NCI-H2107 (cell line): ENCODE measurements at regions not wholly inside any gene's neighbourhood (a gene's known extent, or its start where the extent isn't known, plus 50 kb on each side); places are given as distances from the start of the nearest gene placed in this dataset.
"Not testable (repeated sequence)": the region's sequence is repeated elsewhere in the genome, so short reads cannot be mapped to it uniquely, and the experiment has no call there.

Experiments used
- DNase-seq: peaks from one replicate; lab custom pipeline; 2025; lab: John Stamatoyannopoulos, UW

DNA sequence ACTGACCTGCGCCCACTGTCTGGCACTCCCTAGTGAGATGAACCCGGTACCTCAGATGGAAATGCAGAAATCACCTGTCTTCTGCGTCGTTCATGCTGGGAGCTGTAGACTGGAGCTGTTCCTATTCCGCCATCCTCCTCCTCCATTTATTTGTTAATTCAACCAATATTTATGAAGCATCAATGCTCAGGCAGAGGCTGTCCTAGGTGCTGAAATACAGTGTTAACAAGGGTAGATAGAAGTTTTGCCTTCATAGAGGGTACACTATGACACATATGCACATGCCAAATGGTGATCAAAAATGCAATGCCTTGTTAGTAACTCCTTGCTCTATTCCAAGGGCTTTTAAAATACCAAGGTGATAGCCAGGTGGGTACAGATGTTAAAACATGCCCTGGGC lies 166.0 kb upstream of the CCL2 start:
- DNase-seq = not testable (repeated sequence)

DNA sequence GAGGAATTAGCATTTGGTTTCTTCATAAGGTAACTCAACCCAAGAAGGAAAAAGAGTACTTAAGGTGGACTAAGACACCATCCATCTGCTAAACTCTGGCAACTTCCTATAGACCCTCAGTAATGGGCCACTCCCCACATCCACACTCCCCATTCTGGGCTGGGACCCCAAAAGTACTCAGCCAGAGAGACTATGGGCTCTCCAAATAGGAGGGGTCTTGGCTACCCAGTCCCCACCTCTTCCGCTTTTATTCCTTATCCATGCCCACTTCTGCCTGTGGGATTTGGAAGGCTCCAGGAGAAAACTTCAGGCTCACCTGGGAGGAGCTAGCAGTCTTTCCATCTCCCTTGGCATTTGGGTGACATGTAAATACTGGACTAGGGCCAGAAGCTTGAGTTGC lies 164.5 kb upstream of the CCL2 start:
- DNase-seq = no peak

DNA sequence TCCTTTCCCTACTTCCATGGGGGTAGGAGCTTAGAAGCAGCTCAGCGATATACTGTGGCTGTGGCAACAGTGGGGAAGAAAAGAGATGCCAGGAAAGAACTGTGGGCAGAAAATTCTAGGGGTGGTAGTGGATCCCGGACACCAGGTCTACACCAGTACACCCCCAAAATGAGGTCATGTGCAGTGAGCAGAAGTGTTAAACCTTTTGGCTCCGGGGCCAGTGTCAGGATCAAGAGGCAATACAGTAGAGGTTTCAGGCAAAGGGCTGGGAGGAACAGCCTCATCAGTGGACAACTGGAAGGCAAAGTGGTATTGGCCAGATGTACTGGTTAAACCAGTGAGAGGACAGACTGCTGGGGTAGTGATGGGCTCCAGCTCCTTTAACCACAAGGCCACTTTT lies 163.1 kb upstream of the CCL2 start:
- DNase-seq = no peak

DNA sequence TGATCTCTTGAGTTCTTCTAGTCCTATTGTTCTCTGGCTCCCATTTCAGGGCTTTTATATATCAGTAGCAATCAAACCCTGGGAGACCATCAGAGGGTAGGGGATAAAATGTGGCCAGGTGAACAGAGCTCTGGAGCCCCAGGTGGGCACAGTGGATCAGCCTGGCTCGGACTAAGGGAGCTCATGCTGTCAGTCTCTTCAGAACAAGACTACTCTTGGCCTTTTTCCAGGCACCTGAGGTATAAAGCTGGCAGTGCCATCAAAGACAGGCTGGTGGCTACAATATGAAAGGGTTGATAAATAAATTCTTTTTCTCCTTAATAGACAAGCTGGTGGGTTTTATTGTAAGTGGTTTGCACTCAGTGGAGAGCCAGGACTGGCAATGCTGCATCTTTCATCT lies 160.0 kb upstream of the CCL2 start:
- DNase-seq = no peak

DNA sequence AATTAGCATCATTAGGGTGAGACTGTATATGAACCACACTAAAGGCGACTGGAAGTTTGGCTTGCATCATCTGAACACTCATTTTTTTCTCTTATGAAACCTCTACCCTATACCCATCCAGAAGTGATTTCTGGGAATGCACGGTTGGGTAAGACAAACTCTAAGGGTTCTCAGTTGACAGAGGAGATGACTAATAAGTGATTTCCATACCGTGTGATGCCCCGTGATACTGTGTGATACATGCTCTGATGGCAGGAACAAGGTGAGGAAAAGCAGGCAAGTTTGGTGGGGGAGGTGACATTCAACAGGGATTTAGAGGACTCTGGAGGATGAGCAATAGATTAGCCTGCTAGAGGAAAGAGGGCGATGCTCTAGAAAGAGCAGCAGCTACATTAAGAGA lies 156.4 kb upstream of the CCL2 start:
- no peak for DNase-seq

DNA sequence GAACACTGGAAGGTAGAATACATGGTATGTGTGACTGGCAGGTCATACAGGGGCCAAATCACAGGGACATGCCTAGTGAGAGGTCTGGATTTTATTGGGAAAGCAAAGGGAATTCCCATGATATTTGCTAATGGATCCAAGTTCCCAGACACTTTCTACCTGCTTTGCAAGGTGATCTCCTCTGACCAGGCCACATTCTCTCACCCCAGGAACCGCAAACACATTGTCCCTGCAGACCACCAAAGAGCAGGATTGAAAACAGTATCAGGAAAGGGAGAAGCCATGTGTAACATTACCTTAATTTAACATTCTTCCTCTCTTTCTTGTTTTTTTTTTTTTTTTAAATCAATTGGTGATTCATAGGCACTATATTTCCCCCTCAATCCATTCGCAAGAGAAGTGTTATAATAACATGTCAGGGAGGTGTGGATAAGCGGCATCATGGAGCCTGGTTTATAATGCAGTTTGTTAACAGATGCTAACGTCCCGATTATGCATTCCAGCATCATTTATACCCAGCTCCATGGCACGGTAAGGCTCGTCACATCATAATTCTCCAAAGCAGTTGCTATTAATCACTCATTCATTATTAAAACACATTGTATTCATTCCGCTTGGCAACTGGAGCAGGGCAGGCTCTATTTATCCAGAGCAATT lies 155.1 kb upstream of the CCL2 start:
- no peak for DNase-seq

DNA sequence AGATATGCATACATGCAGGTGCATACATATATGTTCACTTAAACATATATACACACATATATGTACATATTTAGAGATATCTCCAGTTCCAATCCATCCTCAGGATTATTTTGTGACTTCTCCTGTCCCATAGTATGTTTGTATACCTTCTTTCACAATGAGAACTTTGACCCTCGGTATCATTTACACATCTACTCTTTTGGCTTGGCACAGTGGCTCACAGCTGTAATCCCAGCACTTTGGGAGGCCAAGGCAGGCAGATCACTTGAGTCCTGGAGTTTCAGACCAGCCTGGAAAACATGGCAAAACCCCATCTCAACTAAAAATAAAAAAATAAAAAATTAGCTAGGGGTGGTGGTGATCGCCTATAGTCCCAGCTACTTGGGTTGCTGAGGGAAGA lies 148.1 kb upstream of the CCL2 start:
- no peak for DNase-seq

DNA sequence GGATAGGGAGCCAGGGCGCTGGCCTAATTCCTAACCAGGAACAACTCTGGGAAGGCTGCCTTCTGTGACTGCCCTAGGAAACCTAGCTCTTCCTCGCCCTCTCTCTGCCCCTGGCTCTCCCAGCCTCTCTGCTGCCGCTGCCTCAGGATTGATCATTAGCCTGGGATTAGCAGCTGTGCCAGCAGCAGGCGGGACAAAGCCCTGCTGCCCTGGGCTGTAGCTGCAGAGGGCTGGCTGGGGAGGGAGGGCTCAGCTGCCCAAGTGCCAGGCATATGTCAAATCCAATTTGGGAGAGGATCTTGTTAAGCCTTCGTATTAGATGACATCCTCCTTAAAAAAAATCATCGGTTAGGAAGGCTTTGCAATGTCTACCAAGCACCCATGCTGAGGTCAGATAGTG lies 144.8 kb upstream of the CCL2 start:
- DNase-seq = no peak

DNA sequence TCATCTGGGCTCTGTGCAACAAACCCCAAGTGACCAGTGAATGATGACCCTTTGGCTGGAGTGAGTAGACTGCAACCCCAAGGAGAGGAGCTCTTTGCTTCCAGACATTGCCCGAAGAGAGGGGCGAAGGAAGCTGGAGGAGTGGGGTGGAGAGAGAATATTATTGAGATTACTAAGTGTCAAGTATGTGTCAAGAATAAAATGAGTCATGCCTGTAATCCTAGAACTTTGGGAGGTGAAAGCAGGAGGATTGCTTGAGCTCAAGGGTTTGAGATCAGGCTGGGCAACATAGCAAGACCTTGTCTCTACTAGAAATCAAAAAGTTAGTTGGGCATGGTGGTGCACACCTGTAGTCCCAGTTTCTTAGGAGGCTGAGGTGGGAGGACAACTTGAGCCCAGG lies 142.0 kb upstream of the CCL2 start:
- DNase-seq = no peak

DNA sequence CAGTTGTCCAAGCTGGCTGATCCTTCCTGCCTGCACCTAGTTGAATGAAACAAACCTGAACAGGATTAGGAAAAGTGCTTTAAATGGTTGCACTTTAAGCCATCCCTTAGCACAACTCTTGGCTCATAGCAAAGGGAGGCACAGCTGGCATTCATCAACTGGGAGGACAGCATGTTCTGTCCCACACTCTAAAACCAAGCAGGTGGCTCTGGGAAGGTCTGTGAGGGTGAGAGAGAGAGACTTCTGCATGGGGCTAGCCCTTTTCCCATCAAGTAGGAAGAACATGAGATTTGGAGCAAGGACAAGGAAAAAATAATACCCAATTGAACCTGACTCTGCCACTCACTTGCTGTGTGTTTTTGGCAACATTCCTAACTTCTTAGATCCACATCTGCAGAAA lies 140.9 kb upstream of the CCL2 start:
- DNase-seq = no peak

DNA sequence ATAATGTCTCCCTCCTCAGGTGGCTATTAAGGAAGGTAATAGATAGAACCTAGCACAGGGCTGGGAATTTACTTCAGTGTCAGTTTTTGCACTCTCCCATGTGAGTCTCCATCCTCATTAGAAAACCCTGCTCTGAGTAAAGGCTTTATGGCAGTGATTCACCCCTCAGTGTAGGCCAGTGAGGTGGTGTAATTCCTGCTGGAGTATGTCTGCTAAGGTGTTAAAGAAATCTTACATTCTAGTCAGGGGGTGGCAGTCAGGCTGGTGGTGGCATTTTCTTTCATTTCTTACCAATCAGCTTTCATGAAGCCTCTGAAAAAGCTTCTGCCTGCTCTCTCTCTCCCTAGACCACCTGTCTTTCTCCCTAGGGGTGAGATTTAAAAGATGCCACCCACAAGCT lies 138.8 kb upstream of the CCL2 start:
- no peak for DNase-seq

DNA sequence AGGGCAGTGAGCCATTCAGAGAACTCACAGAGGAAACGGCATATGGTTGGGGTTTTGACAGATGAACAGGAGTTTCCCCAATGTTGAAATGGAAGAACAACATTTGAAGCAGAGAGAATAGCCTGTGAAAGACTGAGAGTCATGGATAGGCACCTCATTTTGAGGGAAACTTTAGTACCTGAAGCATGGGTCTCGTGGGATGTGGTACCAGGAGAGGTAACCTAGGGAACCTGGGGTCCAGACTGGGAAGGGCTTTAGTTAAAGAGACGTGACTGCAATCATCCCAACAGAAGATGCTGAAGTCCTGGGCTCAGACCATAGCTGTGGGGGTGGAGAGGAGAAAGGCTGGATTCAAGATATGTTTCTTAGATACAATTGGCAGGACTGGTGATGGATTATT lies 137.8 kb upstream of the CCL2 start:
- DNase-seq = no peak

DNA sequence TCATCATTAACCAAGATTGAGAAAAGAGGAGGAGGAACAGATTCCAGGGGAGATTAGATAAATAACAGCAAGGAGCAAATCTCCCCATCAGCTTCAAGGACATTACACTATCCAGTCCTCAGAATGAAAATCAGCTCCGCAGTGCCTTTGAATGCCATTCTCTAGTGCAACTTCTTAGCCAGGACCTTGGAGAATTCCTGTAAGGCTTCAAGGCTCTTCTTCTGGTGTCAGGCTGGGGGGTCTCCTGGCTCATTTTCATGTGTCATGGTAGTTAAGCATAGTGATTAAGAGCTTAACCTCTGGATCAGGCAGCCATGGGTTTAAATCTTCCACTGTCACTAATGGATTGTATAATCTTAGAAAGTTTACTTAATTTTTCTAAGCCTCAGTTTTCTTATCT lies 137.3 kb upstream of the CCL2 start:
- DNase-seq = no peak

DNA sequence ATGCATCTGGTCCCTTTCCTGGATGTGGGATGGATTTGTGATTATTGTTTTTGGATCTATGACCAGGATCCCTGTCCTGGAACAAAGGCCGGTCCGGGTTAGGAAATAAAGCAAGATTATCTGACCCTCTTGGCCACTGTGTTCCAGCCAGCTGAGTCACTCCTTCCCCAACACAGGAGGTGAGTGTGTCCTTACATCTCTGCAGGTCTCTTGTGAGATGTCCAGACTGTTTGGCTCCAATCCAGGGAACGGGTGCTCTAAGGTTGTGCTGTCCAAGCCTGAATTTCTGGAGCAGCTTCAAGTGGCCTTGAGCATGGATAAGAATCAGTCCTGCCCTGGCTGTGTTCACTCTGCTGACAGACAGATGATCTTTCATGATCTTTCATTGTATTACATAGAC lies 136.5 kb upstream of the CCL2 start:
- DNase-seq = no peak

DNA sequence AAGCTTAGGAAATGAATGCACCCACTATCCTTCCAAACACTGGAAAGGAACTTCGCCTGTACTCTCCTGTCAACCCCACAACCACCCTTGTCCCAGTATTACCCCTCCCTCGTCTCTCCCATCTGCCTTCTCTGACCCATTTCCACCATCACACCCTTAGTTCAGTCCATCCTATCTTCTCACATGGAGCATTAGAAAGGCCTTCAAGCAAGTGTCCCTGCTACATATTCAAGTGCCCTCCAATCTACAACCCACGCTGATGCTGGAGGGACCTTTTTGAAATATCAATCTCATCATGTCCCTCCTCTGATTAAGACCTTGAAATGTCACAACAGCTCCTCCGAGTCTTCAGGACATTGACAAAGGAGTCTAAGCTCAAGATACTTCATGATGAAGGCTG lies 133.8 kb upstream of the CCL2 start:
- no peak for DNase-seq

DNA sequence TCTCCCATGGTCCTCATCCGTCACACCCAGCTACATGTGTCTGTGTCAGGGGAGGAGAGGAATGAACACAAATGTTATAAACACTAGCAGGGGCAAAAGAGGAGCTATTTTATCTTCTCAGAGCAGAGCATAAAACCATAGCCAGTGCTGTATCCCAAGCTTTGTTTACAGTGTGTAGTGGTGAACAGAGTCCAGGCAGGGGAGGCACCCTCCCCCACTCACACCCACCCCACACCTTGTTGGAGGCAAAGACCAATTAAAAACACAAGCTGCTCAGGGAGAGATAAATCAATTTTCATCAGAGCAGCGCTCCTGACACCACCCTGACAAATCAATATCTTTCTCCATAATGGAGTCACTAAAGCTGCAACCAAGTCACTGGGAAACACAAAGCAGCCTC lies 132.6 kb upstream of the CCL2 start:
- no peak for DNase-seq

DNA sequence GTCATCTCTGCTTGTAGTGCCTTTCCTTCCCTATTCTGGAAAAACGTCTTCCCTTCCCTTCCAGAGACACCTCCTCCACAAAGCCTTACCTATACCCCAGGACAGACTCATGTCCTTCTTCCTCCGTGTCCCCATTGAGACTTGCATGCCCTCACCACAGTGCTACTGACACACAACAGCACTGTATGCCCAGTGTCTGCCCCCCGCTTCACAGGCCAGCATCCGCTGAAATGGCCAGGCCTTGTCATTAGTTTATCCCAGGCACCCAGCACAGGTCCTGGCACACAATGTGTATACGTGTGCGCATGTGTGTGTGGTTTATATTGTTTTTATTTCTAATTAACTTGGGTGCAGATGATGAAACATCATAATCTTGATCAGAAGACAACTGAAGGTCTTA lies 130.1 kb upstream of the CCL2 start:
- DNase-seq = no peak

DNA sequence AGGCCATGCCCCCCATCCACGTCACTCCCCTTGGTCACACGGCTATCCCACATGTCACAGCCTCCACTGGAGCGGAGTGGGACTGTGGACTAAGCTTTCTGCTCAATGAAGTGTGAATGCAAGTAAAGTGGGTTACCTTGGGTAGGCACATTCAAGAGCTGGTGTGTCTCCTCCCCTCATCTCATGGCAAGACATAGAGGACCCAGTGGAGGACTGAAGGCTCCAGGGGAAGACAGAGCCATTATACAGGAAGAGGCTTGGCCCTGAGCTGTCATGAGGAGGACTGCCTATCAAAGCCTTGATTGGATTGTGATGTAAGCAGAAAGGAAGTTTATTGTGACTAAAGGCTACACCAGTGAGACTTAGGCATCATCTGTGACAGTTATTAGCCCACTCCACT lies 129.2 kb upstream of the CCL2 start:
- no peak for DNase-seq

DNA sequence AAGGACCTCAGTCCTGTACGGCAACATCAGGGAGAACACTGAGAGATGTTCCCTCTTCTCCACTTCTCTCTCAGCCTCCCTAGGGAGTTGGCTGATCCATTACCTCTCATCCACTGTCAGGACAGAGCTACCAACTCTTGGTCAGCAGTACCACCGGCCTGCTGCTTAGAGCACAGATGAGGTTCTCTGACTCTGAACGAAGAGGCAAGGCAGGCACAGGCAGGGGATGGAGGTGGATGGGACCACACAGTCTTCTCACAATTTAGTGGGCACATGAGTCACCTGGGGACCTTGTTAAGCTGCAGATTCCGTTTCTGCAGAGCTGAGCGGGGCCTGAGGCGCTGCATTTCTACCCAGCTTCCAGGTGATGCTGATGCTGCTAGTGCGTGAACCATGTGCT lies 128.6 kb upstream of the CCL2 start:
- DNase-seq = no peak

DNA sequence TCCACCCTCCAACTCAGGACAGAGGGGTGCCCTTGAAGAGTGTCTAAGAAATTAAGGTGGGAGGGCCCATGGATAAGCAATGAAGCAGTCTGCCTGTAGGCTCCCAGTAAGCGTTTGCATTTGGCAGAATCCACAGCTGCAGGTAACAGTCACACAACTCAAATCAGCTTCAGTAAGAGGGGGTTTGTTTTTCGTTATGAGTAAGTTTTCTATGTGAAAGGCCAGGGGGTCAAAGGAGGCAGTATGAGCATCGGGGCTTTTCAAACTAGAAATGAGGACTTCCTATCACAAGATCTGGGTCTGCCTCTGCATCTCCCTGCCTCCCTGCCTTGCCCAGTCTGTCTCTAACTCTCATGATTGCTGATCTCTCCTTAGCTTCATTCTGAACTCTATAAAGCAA lies 128.1 kb upstream of the CCL2 start:
- no peak for DNase-seq

DNA sequence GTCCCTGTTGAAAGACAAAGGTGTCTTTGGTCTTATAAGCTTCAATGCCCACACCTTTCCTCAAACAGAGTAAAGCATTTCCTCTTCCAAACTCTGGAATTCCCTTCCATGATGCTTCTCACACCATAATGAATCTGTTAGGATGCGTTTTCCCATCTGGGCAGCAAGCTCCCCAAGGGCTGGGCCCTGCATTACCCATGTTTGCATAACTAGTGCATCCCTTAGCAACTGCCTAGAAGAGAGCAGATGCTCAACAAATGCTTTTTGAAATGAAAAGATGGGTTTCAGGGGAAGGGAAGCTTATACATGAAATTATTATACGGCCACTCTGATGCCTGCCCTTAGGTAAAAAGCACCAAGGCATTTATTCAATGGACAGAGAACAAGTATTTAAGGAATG lies 124.5 kb upstream of the CCL2 start:
- DNase-seq = no peak

DNA sequence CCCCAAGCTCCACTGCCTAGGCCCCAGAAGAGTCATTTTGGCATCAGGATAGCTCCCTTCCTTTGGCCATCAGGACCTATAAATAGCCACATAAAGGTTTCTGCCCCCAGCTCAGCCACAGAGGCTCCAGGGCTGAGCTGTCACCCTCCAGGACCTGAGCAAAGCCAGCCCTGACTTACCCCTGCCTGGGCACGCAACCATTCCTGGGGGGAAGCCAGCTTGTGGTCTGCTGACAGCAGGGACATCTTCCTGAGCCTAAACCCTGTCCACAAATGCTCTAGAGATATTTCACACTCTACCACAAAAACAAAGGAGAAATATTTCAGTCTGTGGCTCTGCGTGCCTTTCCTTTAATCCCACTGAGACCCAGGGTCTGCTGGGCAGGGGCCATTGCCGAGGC lies 123.7 kb upstream of the CCL2 start:
- no peak for DNase-seq

DNA sequence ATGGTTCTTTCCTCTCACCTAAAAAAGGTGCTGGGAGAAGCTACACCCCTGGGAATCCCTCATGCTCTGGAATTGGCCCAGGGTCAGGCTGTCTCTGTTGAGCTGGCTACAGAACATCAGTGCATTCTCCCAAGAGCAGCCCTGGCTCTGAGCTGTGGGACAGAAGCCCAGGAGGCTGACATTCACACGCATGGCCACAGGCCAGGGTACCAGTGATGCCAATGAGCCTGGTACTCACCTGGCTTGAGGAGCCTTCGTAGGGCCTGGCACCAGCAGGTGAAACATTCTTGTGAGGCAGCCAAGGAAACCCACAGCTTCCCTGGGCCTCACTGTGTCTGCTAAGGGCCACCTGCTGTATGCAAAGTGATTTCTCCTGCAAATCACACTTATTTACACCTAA lies 121.7 kb upstream of the CCL2 start:
- no peak for DNase-seq

DNA sequence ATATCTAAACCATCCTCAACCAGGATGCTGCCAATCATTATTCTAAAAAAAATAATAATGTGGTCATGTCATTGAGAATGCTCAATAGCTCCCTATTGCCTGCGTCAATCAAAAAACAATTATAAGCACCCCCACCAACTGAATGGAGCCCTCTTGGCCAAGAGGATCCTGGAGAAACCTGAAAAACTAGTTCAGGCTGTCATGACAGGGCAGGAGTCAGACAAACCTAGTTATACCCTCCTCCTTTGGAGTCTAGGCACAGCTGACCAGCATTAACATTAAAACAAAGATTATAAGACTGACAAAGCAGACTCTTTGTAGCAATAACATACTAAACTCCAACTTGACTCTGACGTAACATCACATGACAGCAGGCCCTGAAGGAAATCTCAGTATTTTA lies 119.2 kb upstream of the CCL2 start:
- DNase-seq = no peak

DNA sequence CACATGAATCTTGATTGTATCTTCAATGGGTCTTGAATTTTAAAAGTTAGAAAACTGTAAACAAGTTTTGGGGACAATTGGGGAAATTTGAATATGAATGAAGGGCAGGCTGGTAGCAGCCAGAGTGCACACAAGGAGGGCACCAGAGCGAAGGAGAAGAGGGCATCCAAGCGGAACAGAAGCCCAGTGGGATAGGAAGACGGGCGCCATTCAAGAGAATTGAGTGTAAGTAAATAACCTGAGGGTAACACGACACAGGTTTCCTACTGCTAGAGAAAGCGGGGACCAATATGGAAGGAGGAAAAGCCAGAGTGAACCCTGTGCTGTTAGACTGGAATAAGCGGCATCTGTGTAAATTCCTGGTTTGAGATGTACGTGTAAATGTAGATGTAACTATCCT lies 115.1 kb upstream of the CCL2 start:
- no peak for DNase-seq
